T-helper 9 cell (primary cell): ENCODE measurements at regions not wholly inside any gene's neighbourhood (a gene's known extent, or its start where the extent isn't known, plus 50 kb on each side); places are given as distances from the start of the nearest gene placed in this dataset.
"Not testable (repeated sequence)": the region's sequence is repeated elsewhere in the genome, so short reads cannot be mapped to it uniquely, and the experiment has no call there.

ENCODE experiments used
- DNase-seq: peaks from one replicate; pipeline ENCODE4 v3.0.0-alpha.2; 2020

- DNase-seq = no peak
Observed at GRCh38 chr3:75395580-75396315, 268.4 kb upstream of the FRG2C start.

- DNase-seq = no peak
Observed at GRCh38 chr3:75396316-75396802, 267.8 kb upstream of the FRG2C start.

- DNase-seq = not testable (repeated sequence)
Observed at GRCh38 chr3:75397486-75397885, 266.6 kb upstream of the FRG2C start.

GRCh38 chr3:75422101-75422945 lies 241.8 kb upstream of the FRG2C start:
- DNase-seq = peak; percentile 15

GRCh38 chr3:75425379-75425778 lies 238.7 kb upstream of the FRG2C start:
- not testable (repeated sequence) for DNase-seq

- DNase-seq = not testable (repeated sequence)
Observed at GRCh38 chr3:75427486-75427885, 236.6 kb upstream of the FRG2C start.

GRCh38 chr3:75427906-75428305 lies 236.2 kb upstream of the FRG2C start:
- not testable (repeated sequence) for DNase-seq

GRCh38 chr3:75429561-75430220 lies 234.4 kb upstream of the FRG2C start:
- peak; percentile 49 for DNase-seq

GRCh38 chr3:75430406-75430805 lies 233.7 kb upstream of the FRG2C start:
- DNase-seq = not testable (repeated sequence)

GRCh38 chr3:75431120-75431519 lies 233.0 kb upstream of the FRG2C start:
- not testable (repeated sequence) for DNase-seq

GRCh38 chr3:75432466-75432865 lies 231.7 kb upstream of the FRG2C start:
- not testable (repeated sequence) for DNase-seq

GRCh38 chr3:75432885-75433284 lies 231.2 kb upstream of the FRG2C start:
- not testable (repeated sequence) for DNase-seq

- DNase-seq = not testable (repeated sequence)
Observed at GRCh38 chr3:75433295-75433694, 230.8 kb upstream of the FRG2C start.

GRCh38 chr3:75434276-75434912 lies 229.7 kb upstream of the FRG2C start:
- peak; percentile 5 for DNase-seq

- peak; percentile 98 for DNase-seq
Observed at GRCh38 chr3:75434913-75435793, 229.0 kb upstream of the FRG2C start.

- DNase-seq = not testable (repeated sequence)
Observed at GRCh38 chr3:75435794-75436400, 228.2 kb upstream of the FRG2C start.

- not testable (repeated sequence) for DNase-seq
Observed at GRCh38 chr3:75440986-75441385, 223.1 kb upstream of the FRG2C start.

- DNase-seq = not testable (repeated sequence)
Observed at GRCh38 chr3:75444634-75445033, 219.5 kb upstream of the FRG2C start.

GRCh38 chr3:75445234-75445633 lies 218.9 kb upstream of the FRG2C start:
- not testable (repeated sequence) for DNase-seq

- DNase-seq = not testable (repeated sequence)
Observed at GRCh38 chr3:75446948-75447347, 217.2 kb upstream of the FRG2C start.

GRCh38 chr3:75453328-75453727 lies 210.8 kb upstream of the FRG2C start:
- DNase-seq = not testable (repeated sequence)
